ENCODE measurements at regions not wholly inside any gene's neighbourhood (a gene's known extent, or its start where the extent isn't known, plus 50 kb on each side); places are given as distances from the start of the nearest gene placed in this dataset.

- H3K27ac ChIP-seq (ENCODE audit: low read depth, low read length), result no peak overlapping the region
- no peak overlapping the region for H2AFZ ChIP-seq (ENCODE audit: low read depth, low read length, severe bottlenecking)
- H3K36me3 ChIP-seq (ENCODE audit: low read length), result peaks cover 3% of the 10 kb centered on the region; the same call in 1 of the 2 replicates
- H3K27me3 ChIP-seq (ENCODE audit: low read length), result no peaks in the 10 kb centered on the region
- H3K9me2 ChIP-seq (replicated peaks; ENCODE audit: insufficient read depth, low read length), result no peaks in the 10 kb centered on the region
- no peak for TF ChIP-seq EZH2phosphoT487 (conservative IDR thresholded peaks at IDR 0.05; ENCODE audit: low read length)
- TF ChIP-seq CTCF (IDR thresholded peaks at IDR 0.05; ENCODE audit: insufficient read depth, low read length, poor library complexity, severe bottlenecking), result no peak
- H3K79me2 ChIP-seq (ENCODE audit: insufficient read depth, low read length), result no peaks in the 10 kb centered on the region
- H3K4me2 ChIP-seq (ENCODE audit: low read depth, low read length, poor library complexity, severe bottlenecking), result no peak overlapping the region
- no peak overlapping the region for H3K9ac ChIP-seq (ENCODE audit: low read length)
- H3K9me3 ChIP-seq (ENCODE audit: insufficient read depth, low read length), result no peaks in the 10 kb centered on the region
- H4K20me1 ChIP-seq (ENCODE audit: low read depth, low read length), result no peaks in the 10 kb centered on the region
- no peak overlapping the region for H3K4me3 ChIP-seq (ENCODE audit: insufficient read depth, low read length, poor library complexity, severe bottlenecking)
- H3F3A ChIP-seq (ENCODE audit: insufficient read depth), result no peaks in the 10 kb centered on the region
These were observed 201.8 kb upstream of the RGS6 start for GRCh38 chr14:71730471-71730870.

GRCh38 chr14:71731096-71731495, 201.1 kb upstream of the RGS6 start:
- H2AFZ ChIP-seq (ENCODE audit: low read depth, low read length, severe bottlenecking), result no peak overlapping the region
- no peaks in the 10 kb centered on the region for H3K27me3 ChIP-seq (ENCODE audit: low read length)
- TF ChIP-seq EZH2phosphoT487 (conservative IDR thresholded peaks at IDR 0.05; ENCODE audit: low read length) (no peak), CTCF (IDR thresholded peaks at IDR 0.05; ENCODE audit: insufficient read depth, low read length, poor library complexity, severe bottlenecking) (no peak)
- no peaks in the 10 kb centered on the region for H3K9me3 ChIP-seq (ENCODE audit: insufficient read depth, low read length)
- no peak overlapping the region for H3K9ac ChIP-seq (ENCODE audit: low read length)
- no peak overlapping the region for H3K4me2 ChIP-seq (ENCODE audit: low read depth, low read length, poor library complexity, severe bottlenecking)
- no peaks in the 10 kb centered on the region for H4K20me1 ChIP-seq (ENCODE audit: low read depth, low read length)
- H3F3A ChIP-seq (ENCODE audit: insufficient read depth), result no peaks in the 10 kb centered on the region
- H3K36me3 ChIP-seq (ENCODE audit: low read length), result peaks cover 3% of the 10 kb centered on the region; the same call in 1 of the 2 replicates
- no peak overlapping the region for H3K4me3 ChIP-seq (ENCODE audit: insufficient read depth, low read length, poor library complexity, severe bottlenecking)
- H3K27ac ChIP-seq (ENCODE audit: low read depth, low read length), result no peak overlapping the region
- no peaks in the 10 kb centered on the region for H3K9me2 ChIP-seq (replicated peaks; ENCODE audit: insufficient read depth, low read length)
- no peaks in the 10 kb centered on the region for H3K79me2 ChIP-seq (ENCODE audit: insufficient read depth, low read length)

- H3K27ac ChIP-seq (ENCODE audit: low read depth, low read length), result no peak overlapping the region
- no peak overlapping the region for H3K9ac ChIP-seq (ENCODE audit: low read length)
- no peak overlapping the region for H3K4me3 ChIP-seq (ENCODE audit: insufficient read depth, low read length, poor library complexity, severe bottlenecking)
- H3K9me2 ChIP-seq (replicated peaks; ENCODE audit: insufficient read depth, low read length), result no peaks in the 10 kb centered on the region
- H3K79me2 ChIP-seq (ENCODE audit: insufficient read depth, low read length), result no peaks in the 10 kb centered on the region
- H4K20me1 ChIP-seq (ENCODE audit: low read depth, low read length), result no peaks in the 10 kb centered on the region
- H3F3A ChIP-seq (ENCODE audit: insufficient read depth), result no peaks in the 10 kb centered on the region
- H3K36me3 ChIP-seq (ENCODE audit: low read length), result peaks cover 3% of the 10 kb centered on the region; the same call in 1 of the 2 replicates
- H2AFZ ChIP-seq (ENCODE audit: low read depth, low read length, severe bottlenecking), result no peak overlapping the region
- TF ChIP-seq CTCF (IDR thresholded peaks at IDR 0.05; ENCODE audit: insufficient read depth, low read length, poor library complexity, severe bottlenecking), result no peak
- H3K9me3 ChIP-seq (ENCODE audit: insufficient read depth, low read length), result no peaks in the 10 kb centered on the region
- H3K27me3 ChIP-seq (ENCODE audit: low read length), result no peaks in the 10 kb centered on the region
- no peak overlapping the region for H3K4me2 ChIP-seq (ENCODE audit: low read depth, low read length, poor library complexity, severe bottlenecking)
These were observed 198.9 kb upstream of the RGS6 start for GRCh38 chr14:71733210-71733883.

Data from SU-DHL-6 (cell line).